RPMI7951 (cell line): ENCODE measurements at regions not wholly inside any gene's neighbourhood (a gene's known extent, or its start where the extent isn't known, plus 50 kb on each side); places are given as distances from the start of the nearest gene placed in this dataset.

ENCODE experiments used
- DNase-seq: peaks from one replicate; pipeline ENCODE4 v3.0.0-alpha.2; 2012; ENCODE audit warnings: low read depth

DNA sequence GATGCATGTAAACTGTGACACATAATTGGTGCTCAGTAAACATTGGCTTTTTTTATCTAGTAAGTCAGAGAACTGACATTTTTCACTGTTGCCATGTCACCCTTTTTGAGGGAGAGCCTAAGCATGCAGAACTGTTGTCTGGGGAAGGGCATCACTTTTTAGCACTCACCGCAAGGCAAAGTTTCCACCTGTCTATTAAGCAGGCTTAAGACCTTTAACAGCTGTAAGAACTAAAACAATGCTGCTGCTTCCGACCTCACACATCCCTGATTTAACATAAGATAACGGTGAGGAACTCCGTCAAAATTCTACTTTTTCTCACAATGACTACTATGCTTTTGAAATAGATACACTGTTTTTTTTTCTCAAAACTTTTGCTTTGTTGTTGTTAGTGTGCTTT lies 554.8 kb downstream of the NUF2 start:
- DNase-seq, result peak; percentile 0

DNA sequence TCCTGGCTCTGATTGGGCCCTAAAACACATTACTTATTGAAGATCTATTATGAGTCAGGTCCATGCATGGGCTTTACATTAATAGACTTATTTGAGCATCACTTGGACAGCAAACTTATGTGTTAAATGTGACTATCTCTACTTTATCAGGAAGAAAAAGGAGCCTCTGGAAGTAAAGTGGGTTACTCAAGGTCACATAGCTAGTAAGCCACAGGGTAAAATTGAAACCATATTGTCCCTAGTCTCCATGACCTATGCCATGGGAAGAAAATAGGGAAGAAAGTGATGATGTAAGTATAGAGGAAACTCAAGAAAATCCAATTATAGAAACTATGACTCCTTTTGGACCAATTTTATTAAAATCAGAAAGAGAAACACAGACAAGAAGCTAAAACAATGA lies 555.3 kb downstream of the NUF2 start:
- peak; percentile 53 for DNase-seq

DNA sequence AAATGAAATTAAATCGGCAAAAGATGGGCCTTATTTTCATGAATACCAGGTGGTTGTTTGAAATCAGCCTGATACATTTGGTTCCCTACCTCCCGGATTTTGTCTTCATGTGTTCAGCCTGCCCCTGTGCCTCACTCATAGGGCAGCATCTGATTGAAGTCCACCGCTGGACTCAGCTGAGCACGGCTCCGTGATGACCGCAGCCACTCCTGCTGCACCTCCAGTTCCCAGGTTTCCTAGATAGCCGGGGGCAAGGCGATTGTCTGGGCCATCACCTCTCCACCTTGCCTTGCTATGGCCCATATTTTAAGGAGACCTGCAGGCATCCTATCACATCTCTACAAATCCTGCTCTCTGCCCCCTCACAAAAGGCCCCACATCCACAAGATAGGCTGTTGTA lies 563.8 kb downstream of the NUF2 start:
- no peak for DNase-seq

DNA sequence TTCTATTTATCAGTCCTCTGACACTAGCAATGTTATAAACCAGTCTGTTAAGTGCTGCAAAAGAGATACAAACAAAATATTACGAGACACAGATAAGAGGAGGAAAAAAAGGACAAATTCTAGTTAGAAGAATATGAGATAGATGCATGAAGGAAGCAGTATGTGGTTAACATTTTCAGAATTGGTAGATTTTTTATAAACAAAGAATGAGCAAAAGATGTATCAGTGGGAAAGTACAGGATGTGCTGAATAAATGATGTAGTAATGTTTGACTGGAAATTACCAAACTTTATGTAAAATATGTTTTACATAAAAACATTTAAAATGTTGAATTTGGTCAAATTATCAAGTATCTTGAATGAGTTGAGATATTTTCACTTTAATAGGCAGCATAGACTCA lies 574.2 kb downstream of the NUF2 start:
- DNase-seq, result no peak

DNA sequence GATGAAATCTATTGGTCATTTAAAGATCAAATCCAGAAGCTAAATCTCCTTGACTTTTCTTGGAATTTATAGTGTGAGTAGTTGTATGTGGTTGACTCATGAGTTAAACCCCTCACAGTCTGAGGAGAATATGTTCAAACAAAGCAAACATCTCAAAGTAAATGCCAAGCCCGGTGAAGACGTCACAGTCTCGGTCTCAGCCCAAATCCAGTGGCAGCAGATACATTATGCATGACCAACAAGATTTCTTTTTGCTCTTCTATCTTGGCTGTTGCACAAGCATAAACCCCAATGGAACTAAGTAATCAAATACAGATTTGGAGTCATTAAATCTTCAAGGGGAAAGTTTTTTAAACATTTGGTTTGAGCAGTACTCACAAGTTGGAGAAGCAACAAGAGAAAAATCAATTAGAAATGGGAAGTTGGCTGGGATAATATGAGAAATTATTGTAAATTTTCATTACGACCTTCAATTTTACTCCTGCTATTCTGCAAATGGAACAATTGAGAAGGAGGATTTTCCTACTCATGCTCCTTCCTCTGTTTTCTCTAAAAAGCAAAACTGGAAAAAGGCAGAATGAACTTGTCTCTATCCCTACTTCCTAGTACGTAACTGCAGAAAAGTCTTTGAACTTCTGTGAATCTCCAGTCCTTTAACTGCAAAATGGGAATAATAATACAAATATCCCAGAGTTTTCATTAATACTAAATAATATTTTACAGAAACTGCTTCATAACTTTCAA lies 575.8 kb downstream of the NUF2 start:
- no peak for DNase-seq

DNA sequence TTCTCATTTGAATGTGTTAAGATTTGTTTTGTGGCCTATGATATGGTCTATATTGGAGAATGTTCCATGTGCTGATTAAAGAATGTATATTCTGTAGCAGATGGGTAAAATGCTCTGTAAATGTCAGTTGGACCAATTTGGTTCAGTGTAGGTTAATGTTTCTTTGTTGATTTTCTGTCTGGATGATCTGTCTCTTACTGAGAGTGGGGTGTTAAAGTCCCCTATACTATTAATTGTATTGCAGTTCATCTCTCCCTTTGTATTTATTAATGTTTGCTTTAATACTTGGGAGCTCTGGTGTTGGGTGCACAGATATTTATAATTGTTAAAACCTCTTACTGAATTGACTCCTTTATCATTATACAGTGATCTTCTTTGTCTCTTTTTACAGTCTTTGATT lies 584.5 kb downstream of the NUF2 start:
- DNase-seq, result no peak

DNA sequence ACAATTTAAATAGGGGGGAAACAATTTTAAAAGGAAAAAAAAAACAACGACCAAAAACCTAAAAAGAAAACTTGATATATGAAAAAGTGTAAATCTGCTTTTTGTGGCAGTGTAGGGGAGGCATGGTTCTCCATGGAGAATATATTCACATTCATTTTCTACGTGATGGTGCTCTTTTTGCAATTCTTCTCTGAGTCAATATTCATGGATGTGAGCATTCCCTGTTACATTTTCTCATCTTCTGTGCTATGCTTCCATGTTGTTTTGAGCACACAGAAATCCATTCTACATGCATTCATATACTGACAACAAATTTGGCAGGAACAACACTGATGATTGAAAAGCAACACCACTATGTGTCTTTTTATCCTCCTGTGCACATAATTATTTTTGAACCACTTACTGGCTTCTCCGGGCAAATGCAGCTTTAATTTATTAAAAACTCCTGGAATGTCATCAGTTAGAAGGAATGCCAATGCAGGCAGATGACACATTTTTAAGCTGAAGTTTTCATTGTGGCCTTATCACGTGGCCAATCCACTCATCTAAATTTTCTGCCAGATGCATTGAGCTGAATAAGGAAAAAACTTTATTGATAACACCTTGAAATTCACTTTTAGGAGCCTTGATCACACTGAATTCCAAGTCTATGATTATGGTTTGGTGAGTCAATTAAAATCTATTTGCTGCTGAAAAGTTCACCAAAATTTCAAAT lies 590.6 kb downstream of the NUF2 start:
- DNase-seq, result no peak

DNA sequence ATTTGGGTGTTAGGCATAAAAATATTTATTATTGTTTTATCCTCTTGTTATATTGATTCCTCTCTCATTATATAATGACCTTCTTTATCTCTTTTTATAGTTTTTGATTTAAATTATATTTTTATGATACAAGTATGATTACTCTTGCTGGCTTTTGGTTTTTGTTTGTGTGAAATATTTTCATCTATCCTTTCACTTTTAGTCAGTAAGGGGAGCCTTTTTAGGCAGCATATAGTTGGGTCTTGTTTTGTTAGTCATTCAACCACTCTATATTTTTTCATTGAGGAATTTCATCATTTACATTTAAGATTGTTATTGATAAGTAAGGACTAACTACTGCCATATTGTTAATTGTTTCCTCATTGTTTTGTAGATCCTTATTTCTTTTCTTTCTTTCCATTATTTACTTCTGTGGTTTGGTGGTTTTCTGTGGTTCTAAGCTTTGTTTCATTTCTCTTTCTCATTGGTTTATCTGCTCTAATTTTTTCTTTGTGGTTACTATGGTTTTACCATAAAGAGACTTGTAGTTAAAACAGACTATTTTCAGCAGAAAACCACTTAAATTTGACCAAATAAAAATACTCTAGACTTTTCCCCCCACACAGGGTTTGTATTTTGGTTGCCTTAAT lies 593.1 kb downstream of the NUF2 start:
- DNase-seq, result no peak

DNA sequence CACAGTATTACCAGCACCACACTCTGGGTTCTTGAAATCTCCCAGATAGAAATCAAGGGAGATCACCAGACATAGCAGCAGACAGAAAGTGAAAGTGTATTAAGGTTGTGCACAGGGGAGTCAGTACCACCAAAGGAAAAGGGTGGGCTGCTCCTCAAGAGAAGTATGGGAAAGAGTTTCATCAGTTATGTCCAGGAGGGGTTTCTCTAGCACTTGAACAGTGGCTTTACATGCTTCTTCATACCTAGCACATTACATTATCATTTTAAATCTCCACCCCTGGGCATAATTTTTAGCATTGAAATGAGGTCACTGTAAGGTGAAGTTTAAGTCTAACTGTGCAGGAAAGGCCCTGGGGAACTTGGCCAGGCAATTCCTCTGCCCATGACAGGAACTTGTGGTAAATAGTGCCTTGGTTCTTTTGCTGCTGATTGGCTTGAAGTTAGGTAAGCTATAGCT lies 601.0 kb downstream of the NUF2 start:
- DNase-seq, result no peak

DNA sequence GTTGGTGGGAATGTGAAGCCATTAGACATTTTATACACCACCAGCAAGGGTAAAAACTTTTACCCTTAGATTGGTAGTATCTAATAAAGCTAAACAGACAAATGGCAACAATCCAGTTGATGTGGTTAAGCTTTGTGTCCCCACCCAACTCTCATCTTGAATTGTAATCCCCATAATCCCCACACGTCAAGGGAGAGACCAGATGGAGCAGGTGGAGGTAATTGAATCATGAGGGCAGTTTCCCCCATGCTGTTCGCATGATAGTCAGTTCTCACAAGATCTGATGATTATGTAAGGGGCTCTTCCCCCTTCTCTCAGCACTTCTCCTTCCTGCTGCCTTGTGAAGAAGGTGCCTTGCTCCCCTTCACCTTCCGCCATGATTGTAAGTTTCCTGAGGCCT lies 602.3 kb downstream of the NUF2 start:
- no peak for DNase-seq

DNA sequence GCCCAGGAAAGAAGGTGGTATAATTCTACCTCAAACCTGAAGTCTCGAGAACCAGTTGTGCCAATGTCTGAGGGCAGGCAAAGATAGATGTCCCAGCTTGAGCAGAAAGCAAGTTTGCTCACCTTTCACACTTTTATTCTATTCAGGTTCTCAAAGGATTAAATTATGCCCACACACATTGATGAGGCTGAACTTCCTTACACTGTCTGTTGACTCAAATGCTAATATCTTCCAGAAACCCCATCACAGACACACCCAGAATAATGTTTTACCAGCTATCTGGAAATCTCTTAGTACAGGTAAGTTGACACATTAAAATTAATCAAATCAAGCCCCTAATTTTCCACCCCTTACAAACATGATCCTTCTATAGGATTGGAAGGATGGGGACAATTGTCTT lies 605.7 kb downstream of the NUF2 start:
- no peak for DNase-seq

DNA sequence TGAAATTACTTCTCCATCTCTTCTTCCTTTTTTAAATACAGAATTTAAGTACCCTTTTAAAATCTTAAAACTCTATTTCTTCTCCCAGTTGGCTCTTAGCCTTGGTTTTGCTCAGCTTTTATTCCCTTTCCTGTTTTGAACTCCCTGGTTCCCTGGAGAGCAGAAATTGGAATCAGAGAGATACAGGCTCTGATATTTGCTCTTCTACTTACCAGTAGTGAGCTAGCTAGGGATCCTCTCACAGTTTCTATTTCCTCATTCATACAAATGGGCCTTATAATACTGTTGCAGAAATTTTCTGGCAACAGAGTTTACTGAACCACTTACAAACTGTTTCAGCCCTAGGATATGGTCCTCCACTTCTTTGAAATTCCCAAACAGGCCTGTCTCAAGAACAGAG lies 606.3 kb downstream of the NUF2 start:
- no peak for DNase-seq

DNA sequence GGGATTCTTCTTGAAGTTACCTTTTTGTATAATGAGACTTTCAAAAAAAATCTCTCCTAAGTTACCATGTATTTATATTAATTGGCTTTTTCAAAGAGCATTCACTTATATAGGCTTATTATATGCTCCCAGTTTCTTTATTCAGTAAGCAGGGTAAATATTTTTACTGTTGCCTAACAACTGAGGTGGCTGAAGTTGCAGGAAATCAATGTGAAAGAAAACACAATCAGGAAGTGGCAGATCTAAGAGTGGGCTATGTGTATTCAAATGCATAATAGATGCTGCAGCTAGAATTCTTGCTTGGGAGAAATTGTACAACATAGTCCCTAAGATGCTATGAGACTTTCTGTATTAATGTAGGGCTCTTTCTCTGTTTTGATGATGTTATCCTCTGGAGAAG lies 606.9 kb downstream of the NUF2 start:
- no peak for DNase-seq

DNA sequence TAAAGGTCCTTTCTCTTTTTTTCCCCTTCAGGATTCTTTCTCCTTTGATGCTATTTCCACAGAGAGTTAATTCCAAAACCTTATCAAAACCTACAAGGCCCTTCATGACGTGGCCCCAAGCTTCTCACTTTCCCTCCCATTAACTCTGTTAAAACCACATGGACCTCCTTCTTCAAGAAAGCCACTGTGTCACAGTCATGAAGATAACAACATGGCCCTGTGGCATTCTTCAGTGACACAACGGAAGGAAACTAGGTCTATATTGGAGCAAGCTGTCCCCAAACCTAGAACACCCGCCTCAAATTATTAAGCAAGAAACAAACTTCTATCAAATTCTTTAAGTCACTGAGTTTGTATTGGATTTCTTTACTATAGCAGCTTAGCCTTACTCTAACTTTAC lies 611.1 kb downstream of the NUF2 start:
- DNase-seq, result no peak

DNA sequence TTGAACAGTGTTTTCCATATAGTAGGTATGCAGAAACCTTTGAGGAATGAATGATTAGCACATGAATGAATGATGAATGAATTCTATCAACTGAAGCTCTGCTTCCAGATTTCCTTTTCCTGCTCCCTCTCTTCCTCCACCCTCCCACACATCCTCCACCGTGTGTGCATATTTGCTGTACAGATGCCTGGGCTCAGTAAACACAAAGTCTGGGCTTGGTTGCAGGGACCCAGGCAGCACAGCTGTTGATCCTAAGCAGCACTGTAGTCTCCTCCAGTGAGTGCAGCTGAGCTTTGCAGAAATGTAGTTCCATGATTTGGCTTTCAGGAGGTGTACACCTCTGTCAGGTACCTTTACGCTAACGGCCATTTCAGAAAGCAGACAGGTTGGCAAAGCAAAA lies 611.7 kb downstream of the NUF2 start:
- DNase-seq, result no peak

DNA sequence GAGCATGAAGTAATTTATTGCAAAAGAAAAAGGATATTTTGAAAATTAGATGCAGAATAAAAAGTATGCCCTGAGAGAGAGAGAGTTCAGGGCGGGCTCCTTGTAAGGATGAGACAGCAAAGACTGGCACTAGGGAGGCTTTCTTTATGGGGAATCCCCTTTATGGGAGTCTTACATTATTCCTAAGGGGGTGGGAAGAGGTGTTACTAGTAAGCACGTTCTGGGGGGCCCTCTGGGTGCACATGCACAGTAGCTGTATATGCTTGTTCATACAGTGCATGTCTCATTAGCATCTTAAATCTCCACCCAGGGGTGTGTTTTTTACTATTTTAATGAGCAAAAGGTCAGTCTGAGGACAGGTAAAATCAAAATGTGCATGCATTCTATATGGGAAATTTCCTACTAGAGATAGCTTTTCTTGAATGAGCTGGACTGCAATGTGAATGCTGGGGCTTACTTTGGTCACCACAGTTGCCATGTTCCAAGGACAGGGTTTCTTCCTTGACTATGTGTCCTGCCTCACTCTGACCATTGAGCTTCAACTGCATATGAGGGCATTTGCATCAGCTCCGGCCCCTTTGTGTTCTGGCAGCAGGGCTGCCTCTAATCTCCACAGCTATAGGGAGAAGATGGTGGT lies 614.1 kb downstream of the NUF2 start:
- no peak for DNase-seq

DNA sequence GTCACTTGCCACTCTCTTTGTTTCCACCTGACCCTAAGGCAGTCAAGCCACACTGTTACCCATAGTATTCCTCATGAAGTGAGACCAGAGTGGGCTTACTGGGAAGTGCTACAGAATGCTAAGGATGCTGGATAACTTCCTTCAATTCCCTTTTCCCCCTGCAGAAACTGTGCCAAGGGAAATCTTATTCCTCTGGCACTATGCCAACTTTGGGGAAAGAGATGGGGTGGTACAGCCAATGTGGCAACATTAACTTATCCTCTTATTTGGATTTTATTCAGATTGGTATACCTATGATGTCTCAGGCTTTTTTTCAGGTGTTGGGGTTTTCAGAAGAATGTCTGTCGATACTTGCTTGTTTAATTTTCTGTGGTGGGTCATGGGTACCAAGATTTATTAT lies 599.4 kb upstream of the PBX1 start:
- DNase-seq, result no peak

DNA sequence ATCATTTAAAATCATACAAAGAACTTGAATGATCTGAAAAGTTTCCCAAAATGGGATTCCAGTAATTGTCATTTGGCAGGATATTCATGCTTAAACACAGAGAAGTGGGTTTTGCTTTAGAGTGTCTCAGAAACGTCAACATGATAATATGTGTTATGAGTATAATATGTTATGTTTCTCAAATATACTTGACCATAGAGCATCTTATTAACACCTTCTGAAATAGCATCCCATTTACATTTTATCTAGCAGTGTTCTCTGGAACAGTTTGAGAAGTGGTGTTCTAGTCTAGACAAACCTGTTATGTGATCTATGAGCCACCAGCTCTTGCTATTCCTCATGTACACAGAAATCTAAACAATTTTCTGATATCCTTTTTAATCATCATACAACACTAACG lies 588.8 kb upstream of the PBX1 start:
- DNase-seq, result no peak

DNA sequence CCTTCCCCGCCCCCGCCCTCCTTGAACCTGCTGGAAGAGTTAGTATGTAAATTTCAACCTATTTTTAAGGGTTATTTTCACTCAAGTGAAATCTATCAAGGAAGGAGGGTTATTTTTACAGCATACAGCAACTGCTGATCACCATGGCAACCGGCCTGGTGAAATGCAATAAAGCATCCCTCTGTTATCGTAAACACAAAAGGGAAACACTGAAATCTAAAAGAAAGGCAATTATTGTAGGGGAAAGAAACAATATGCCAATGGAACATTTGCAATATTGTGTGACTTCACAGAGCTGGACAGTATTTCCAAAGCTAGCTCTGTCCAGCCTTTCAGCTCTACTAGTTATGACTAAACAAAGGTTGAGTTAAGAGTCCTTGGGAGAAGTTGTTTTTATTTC lies 588.3 kb upstream of the PBX1 start:
- DNase-seq, result no peak

DNA sequence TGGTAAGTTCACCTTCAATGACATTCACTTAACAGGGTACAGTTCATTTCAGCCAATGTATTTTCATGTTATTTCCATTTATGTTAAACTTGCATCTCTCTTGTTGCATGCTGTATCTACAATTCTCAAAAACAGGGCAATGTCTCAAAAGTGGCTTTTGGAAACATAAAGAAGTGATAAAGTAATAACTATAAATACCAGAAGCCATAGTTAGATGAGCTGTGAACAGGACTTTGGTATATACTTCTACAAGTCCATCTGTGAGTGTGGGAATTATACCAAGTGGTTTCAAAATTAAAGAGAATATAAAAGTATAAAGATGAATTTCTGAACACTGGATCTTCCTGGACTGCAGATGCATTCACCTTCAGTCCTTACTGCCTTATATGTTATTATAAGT lies 585.4 kb upstream of the PBX1 start:
- DNase-seq, result no peak

DNA sequence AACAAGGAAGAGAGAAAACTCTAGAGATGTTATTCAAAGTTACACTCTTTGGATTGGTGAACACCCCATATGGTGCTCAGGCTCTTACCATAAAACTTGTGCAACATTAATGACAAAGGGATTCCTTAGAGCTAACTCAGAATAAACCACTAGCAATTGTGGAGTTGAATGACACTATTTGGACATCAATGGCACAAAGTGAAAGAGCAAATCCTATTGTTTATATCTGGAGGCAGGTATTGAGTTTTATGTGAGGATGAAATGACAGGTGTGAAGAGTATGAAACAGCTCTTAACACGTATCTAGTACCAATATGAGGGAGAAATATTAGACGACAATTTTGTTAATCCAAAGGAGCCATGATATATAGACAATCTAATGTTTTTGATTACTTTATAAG lies 584.9 kb upstream of the PBX1 start:
- no peak for DNase-seq

DNA sequence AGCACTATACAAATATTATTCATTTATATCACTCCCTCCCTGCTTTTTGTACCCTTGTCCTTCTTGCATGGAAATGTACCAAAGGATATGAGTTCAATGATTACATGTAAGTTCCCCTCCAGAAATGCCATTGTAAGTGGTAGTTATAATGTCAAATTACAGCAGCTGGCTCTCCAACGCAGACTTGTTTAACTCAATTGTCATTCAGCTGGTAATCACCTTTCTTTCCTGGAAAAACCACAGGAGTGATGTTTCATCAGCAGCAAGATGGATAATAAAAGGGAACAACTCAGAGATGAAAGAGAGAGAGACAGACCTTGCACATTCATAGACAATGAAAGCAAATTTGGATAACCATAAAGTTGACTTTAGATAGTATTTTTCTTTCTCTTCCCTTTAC lies 578.6 kb upstream of the PBX1 start:
- DNase-seq, result no peak
